Neuronal stem cell (in vitro differentiated cells): ENCODE measurements at regions not wholly inside any gene's neighbourhood (a gene's known extent, or its start where the extent isn't known, plus 50 kb on each side); places are given as distances from the start of the nearest gene placed in this dataset.

Source experiments
- DNase-seq: peaks from one replicate; pipeline ENCODE4 v3.0.0-alpha.2; 2013; ENCODE audit warnings: low spot score
- H2AFZ ChIP-seq: one replicate; pipeline ENCODE4 v1.6.1; 2013; ENCODE audit warnings: mild to moderate bottlenecking, low read length, inconsistent platforms
- H2AK5ac ChIP-seq: 2 replicates; pipeline ENCODE4 v1.6.1; 2013; ENCODE audit warnings: low read depth, mild to moderate bottlenecking, inconsistent platforms, low read length, moderate library complexity, mixed read lengths
- H2BK120ac ChIP-seq: 2 replicates; pipeline ENCODE4 v1.6.1; 2013; ENCODE audit warnings: low read depth, mild to moderate bottlenecking, inconsistent platforms, low read length, moderate library complexity, mixed read lengths
- H2BK12ac ChIP-seq: one replicate; pipeline ENCODE4 v1.6.1; 2013; ENCODE audit warnings: low read length, inconsistent platforms
- H2BK15ac ChIP-seq: 2 replicates; pipeline ENCODE4 v1.6.1; 2013; ENCODE audit warnings: mild to moderate bottlenecking, low read length, inconsistent platforms, mixed read lengths
- H2BK5ac ChIP-seq: one replicate; pipeline ENCODE4 v1.6.1; 2013; ENCODE audit warnings: inconsistent platforms, mild to moderate bottlenecking, low read length, moderate library complexity
- H3K14ac ChIP-seq: one replicate; pipeline ENCODE4 v1.6.1; 2013; ENCODE audit warnings: low read length, inconsistent platforms
- H3K18ac ChIP-seq: 2 replicates; pipeline ENCODE4 v1.6.1; 2013; ENCODE audit warnings: low read length, inconsistent platforms
- H3K23ac ChIP-seq: 2 replicates; pipeline ENCODE4 v1.6.1; 2013; ENCODE audit warnings: low read depth, mild to moderate bottlenecking, mixed read lengths, low read length, inconsistent platforms; ENCODE audit not compliant: poor library complexity
- H3K27ac ChIP-seq: replicated peaks from 3 replicates; pipeline ENCODE4 v1.5.1; 2013; ENCODE audit warnings: low read length, inconsistent platforms
- H3K27me3 ChIP-seq, 3 experiments: 2 replicates each; pipeline ENCODE4 v1.6.1; 2013; ENCODE audit warnings: low read length in 3 of 3, mild to moderate bottlenecking in 2 of 3, inconsistent platforms in 1 of 3, low read depth in 1 of 3, mixed read lengths in 1 of 3, moderate library complexity in 1 of 3; ENCODE audit not compliant: control insufficient read depth in 3 of 3, insufficient read depth in 3 of 3
- H3K36me3 ChIP-seq, 2 donors: replicated peaks in 1 of 2; 2 replicates each; pipeline ENCODE4 v1.6.1; 2013; ENCODE audit warnings: low read length in 2 of 2; ENCODE audit not compliant: control insufficient read depth in 2 of 2, insufficient read depth in 2 of 2
- H3K4ac ChIP-seq: 2 replicates; pipeline ENCODE4 v1.6.1; 2013; ENCODE audit warnings: inconsistent platforms, mild to moderate bottlenecking, low read length, moderate library complexity
- H3K4me1 ChIP-seq, 2 donors: 1 replicate in 1 of 2; 2 replicates in 1 of 2; pipeline ENCODE4 v1.6.1; 2013; ENCODE audit warnings: low read length in 2 of 2, low read depth in 1 of 2; ENCODE audit not compliant: control insufficient read depth in 2 of 2, insufficient read depth in 1 of 2
- H3K4me2 ChIP-seq: one replicate; pipeline ENCODE4 v1.6.1; 2013; ENCODE audit warnings: mild to moderate bottlenecking, low read length, inconsistent platforms; ENCODE audit not compliant: insufficient read depth, poor library complexity, severe bottlenecking
- H3K4me3 ChIP-seq, 2 donors: 2 replicates each; pipeline ENCODE4 v1.5.1; 2013; ENCODE audit warnings: low read length in 2 of 2, mild to moderate bottlenecking in 2 of 2, inconsistent platforms in 1 of 2, moderate library complexity in 1 of 2
- H3K79me1 ChIP-seq: one replicate; pipeline ENCODE4 v1.6.1; 2013; ENCODE audit warnings: low read depth, mild to moderate bottlenecking, inconsistent platforms, low read length, moderate library complexity
- H3K9ac ChIP-seq: one replicate; pipeline ENCODE4 v1.6.1; 2013; ENCODE audit warnings: mild to moderate bottlenecking, low read depth, low read length, inconsistent platforms; ENCODE audit not compliant: poor library complexity
- H3K9me3 ChIP-seq, 2 donors: replicated peaks in 1 of 2; 2 replicates each; pipeline versions ENCODE3 to v1.6.1; 2013; ENCODE audit warnings: low read length in 2 of 2, mild to moderate bottlenecking in 2 of 2, inconsistent platforms in 1 of 2, low read depth in 1 of 2, mixed read lengths in 1 of 2, moderate library complexity in 1 of 2; ENCODE audit not compliant: control insufficient read depth in 2 of 2, insufficient read depth in 1 of 2
- H4K8ac ChIP-seq: one replicate; pipeline ENCODE4 v1.6.1; 2013; ENCODE audit warnings: low read depth, mild to moderate bottlenecking, inconsistent platforms, low read length, moderate library complexity
- H4K91ac ChIP-seq: one replicate; pipeline ENCODE4 v1.6.1; 2013; ENCODE audit warnings: low read length, low read depth, mild to moderate bottlenecking, inconsistent platforms; ENCODE audit not compliant: poor library complexity
- WGBS, 2 donors: extraction: QIAGEN DNeasy Blood & Tissue Kit; methylation state at CpG; one replicate each; pipeline ENCODE4 v1.1.7; 2013; ENCODE audit warnings: missing lambda C conversion rate in 2 of 2, mixed read lengths in 1 of 2; ENCODE audit not compliant: insufficient read length in 2 of 2, insufficient replicate concordance in 1 of 2; ENCODE audit errors: extremely low coverage in 2 of 2; 5-methylcytosine and 5-hydroxymethylcytosine counted together

GRCh38 chr12:87038098-87038497, 781.9 kb upstream of the MGAT4C start:
- Histone ChIP-seq H4K91ac (no peak overlapping the region), H3K27ac (no peak overlapping the region), H3K9me3 (no peaks in the 10 kb centered on the region), H3K14ac (no peak overlapping the region), H3K4ac (no peak overlapping the region), H3K9ac (no peak overlapping the region), H4K8ac (no peak overlapping the region), H2BK120ac (no peak overlapping the region), H3K4me1 (no peaks in the 10 kb centered on the region), H2AK5ac (no peak overlapping the region), H3K4me2 (no peak overlapping the region), H2BK12ac (no peak overlapping the region), H2BK15ac (no peak overlapping the region), H3K23ac (no peak overlapping the region), H3K18ac (no peak overlapping the region), H2AFZ (no peak overlapping the region), H3K79me1 (no peaks in the 10 kb centered on the region), H2BK5ac (no peak overlapping the region), H3K4me3 (no peak overlapping the region), H3K36me3 (no peaks in the 10 kb centered on the region), H3K27me3 (no peaks in the 10 kb centered on the region)
- no CpG with 5 or more reads among the region's 3 CpGs for WGBS, 2 donors
- no peak for DNase-seq

- H3K27me3 ChIP-seq, result no peaks in the 10 kb centered on the region
Measured at GRCh38 chr12:87025976-87026375, 769.8 kb upstream of the MGAT4C start.

GRCh38 chr12:87021400-87021799, 765.2 kb upstream of the MGAT4C start:
- Histone ChIP-seq H3K36me3 (no peaks in the 10 kb centered on the region), H3K4me2 (no peak overlapping the region), H3K79me1 (no peaks in the 10 kb centered on the region), H3K9ac (no peak overlapping the region), H2BK12ac (no peak overlapping the region), H3K18ac (no peak overlapping the region), H2AK5ac (no peak overlapping the region), H2BK5ac (no peak overlapping the region), H2BK15ac (no peak overlapping the region), H3K4me3 (no peak overlapping the region), H2AFZ (no peak overlapping the region), H3K27me3 (no peaks in the 10 kb centered on the region), H3K4me1 (no peaks in the 10 kb centered on the region), H3K23ac (no peak overlapping the region), H4K91ac (no peak overlapping the region), H3K4ac (no peak overlapping the region), H3K27ac (no peak overlapping the region), H4K8ac (no peak overlapping the region), H3K14ac (no peak overlapping the region), H2BK120ac (no peak overlapping the region), H3K9me3 (peaks cover 0 to 1% of the 10 kb centered on the region in 2 donors)
- no CpG with 5 or more reads among the region's 2 CpGs for WGBS, 2 donors
- DNase-seq, result no peak

More at GRCh38 chr12:87025976-87026375, 769.8 kb upstream of the MGAT4C start:
- Histone ChIP-seq H3K4ac (no peak overlapping the region), H3K4me3 (no peak overlapping the region), H4K91ac (no peak overlapping the region), H2BK120ac (no peak overlapping the region), H3K9me3 (peaks cover 0 to under 1% of the 10 kb centered on the region in 2 donors), H4K8ac (no peak overlapping the region), H3K4me2 (no peak overlapping the region), H2BK15ac (no peak overlapping the region), H3K27ac (no peak overlapping the region), H2BK12ac (no peak overlapping the region), H3K18ac (no peak overlapping the region), H3K79me1 (no peaks in the 10 kb centered on the region), H3K23ac (no peak overlapping the region), H2AFZ (no peak overlapping the region), H3K14ac (no peak overlapping the region), H3K4me1 (no peaks in the 10 kb centered on the region), H3K9ac (no peak overlapping the region), H2BK5ac (no peak overlapping the region), H3K36me3 (no peaks in the 10 kb centered on the region), H2AK5ac (no peak overlapping the region)
- no peak for DNase-seq
- no CpG with 5 or more reads among the region's 5 CpGs for WGBS, 2 donors

- Histone ChIP-seq H3K4me2 (no peak overlapping the region), H3K9me3 (peaks cover 0 to 1% of the 10 kb centered on the region in 2 donors), H3K18ac (no peak overlapping the region), H3K4me3 (no peak overlapping the region), H2BK12ac (no peak overlapping the region), H3K27me3 (no peaks in the 10 kb centered on the region), H2AK5ac (no peak overlapping the region), H2BK5ac (no peak overlapping the region), H2AFZ (peak overlapping the region; percentile 22), H4K91ac (no peak overlapping the region), H3K9ac (no peak overlapping the region), H3K4me1 (no peaks in the 10 kb centered on the region), H3K23ac (no peak overlapping the region), H3K36me3 (no peaks in the 10 kb centered on the region), H2BK15ac (no peak overlapping the region), H3K4ac (no peak overlapping the region), H3K79me1 (no peaks in the 10 kb centered on the region), H2BK120ac (no peak overlapping the region), H3K27ac (no peak overlapping the region), H4K8ac (no peak overlapping the region), H3K14ac (no peak overlapping the region)
- no peak for DNase-seq
- WGBS, 2 donors, result no CpG with 5 or more reads among the region's 1 CpG
Measured at GRCh38 chr12:87020071-87020470, 763.9 kb upstream of the MGAT4C start.
